ENCODE measurements at regions not wholly inside any gene's neighbourhood (a gene's known extent, or its start where the extent isn't known, plus 50 kb on each side); places are given as distances from the start of the nearest gene placed in this dataset.

GRCh38 chr14:62314221-62314620 lies 552.0 kb downstream of the SNAPC1 start:
- TF ChIP-seq, protein P1, sequence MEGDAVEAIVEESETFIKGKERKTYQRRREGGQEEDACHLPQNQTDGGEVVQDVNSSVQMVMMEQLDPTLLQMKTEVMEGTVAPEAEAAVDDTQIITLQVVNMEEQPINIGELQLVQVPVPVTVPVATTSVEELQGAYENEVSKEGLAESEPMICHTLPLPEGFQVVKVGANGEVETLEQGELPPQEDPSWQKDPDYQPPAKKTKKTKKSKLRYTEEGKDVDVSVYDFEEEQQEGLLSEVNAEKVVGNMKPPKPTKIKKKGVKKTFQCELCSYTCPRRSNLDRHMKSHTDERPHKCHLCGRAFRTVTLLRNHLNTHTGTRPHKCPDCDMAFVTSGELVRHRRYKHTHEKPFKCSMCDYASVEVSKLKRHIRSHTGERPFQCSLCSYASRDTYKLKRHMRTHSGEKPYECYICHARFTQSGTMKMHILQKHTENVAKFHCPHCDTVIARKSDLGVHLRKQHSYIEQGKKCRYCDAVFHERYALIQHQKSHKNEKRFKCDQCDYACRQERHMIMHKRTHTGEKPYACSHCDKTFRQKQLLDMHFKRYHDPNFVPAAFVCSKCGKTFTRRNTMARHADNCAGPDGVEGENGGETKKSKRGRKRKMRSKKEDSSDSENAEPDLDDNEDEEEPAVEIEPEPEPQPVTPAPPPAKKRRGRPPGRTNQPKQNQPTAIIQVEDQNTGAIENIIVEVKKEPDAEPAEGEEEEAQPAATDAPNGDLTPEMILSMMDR (IDR thresholded peaks at IDR 0.05) = no peak
- no peak for TF ChIP-seq POLR2A (IDR thresholded peaks at IDR 0.05)

All from body of pancreas (tissue), 4 donors.